ENCODE measurements at regions not wholly inside any gene's neighbourhood (a gene's known extent, or its start where the extent isn't known, plus 50 kb on each side); places are given as distances from the start of the nearest gene placed in this dataset.

- DNase-seq: no peak
These were observed 233.6 kb upstream of the BMP2 start for GRCh38 chr20:6533761-6534479.

- peak in 2 of 3 experiments; percentile 25 to 60 for DNase-seq
These were observed 234.1 kb upstream of the BMP2 start for GRCh38 chr20:6533351-6533750.

GRCh38 chr20:6530779-6531315, 236.6 kb upstream of the BMP2 start:
- no peak for DNase-seq

GRCh38 chr20:6530254-6530653, 237.2 kb upstream of the BMP2 start:
- no peak for DNase-seq

GRCh38 chr20:6525447-6526303, 241.8 kb upstream of the BMP2 start:
- no peak for DNase-seq

- no peak for DNase-seq
These were observed 243.2 kb upstream of the BMP2 start for GRCh38 chr20:6524305-6524704.

- DNase-seq: no peak
These were observed 247.9 kb upstream of the BMP2 start for GRCh38 chr20:6519556-6519955.

- peak in 1 of 3 experiments; percentile 31 for DNase-seq
These were observed 252.2 kb upstream of the BMP2 start for GRCh38 chr20:6515261-6515660.

GRCh38 chr20:6513599-6513998, 253.9 kb upstream of the BMP2 start:
- DNase-seq: no peak

GRCh38 chr20:6509374-6509773, 258.1 kb upstream of the BMP2 start:
- DNase-seq: no peak

- no peak for DNase-seq
These were observed 260.6 kb upstream of the BMP2 start for GRCh38 chr20:6506906-6507305.

GRCh38 chr20:6504826-6505225, 262.7 kb upstream of the BMP2 start:
- no peak for DNase-seq

GRCh38 chr20:6504179-6504578, 263.3 kb upstream of the BMP2 start:
- no peak for DNase-seq

- no peak for DNase-seq
These were observed 264.5 kb upstream of the BMP2 start for GRCh38 chr20:6502999-6503398.

- no peak for DNase-seq
These were observed 265.3 kb upstream of the BMP2 start for GRCh38 chr20:6502219-6502618.

GRCh38 chr20:6501061-6501460, 266.4 kb upstream of the BMP2 start:
- DNase-seq: no peak

- no peak for DNase-seq
These were observed 267.9 kb upstream of the BMP2 start for GRCh38 chr20:6499566-6499965.

GRCh38 chr20:6496874-6497273, 270.6 kb upstream of the BMP2 start:
- DNase-seq: no peak

- DNase-seq: no peak
These were observed 271.6 kb upstream of the BMP2 start for GRCh38 chr20:6495907-6496306.

- DNase-seq: peak in 1 of 3 experiments; percentile 15
These were observed 275.0 kb upstream of the BMP2 start for GRCh38 chr20:6492271-6493055.

GRCh38 chr20:6490849-6491248, 276.6 kb upstream of the BMP2 start:
- DNase-seq: no peak

GRCh38 chr20:6489361-6490171, 277.9 kb upstream of the BMP2 start:
- DNase-seq: peak in 1 of 3 experiments; percentile 32
